ENCODE measurements at regions not wholly inside any gene's neighbourhood (a gene's known extent, or its start where the extent isn't known, plus 50 kb on each side); places are given as distances from the start of the nearest gene placed in this dataset.

GRCh38 chr2:64326578-64327050 lies 127.3 kb upstream of the LGALSL start:
- ChIA-PET POLR2A (interaction anchor here (0.6 to 3.8 kb wide), 8 partner anchors 103 to 927 kb away, joined by 3 to 30 read pairs (median 5); no protein-coding TSS in a partner anchor), CTCF (interaction anchor here (0.6 to 11.9 kb wide), 28 partner anchors 8 to 776 kb away, joined by 3 to 612 read pairs (median 8); partner anchors contain the start of gene AFTPH)
- no peak overlapping the region for H2AFZ ChIP-seq (ENCODE audit: insufficient read depth, low read depth, low read length, poor library complexity, severe bottlenecking)
- 85% methylated on average over 8 of the region's 14 CpGs for WGBS (ENCODE audit: insufficient coverage)
- DNase-seq (no peak), ATAC-seq (ENCODE audit: low read depth) (no peak)
- H3K4me3 Mint-ChIP-seq = peak overlapping the region; percentile 82
- no peaks in the 10 kb centered on the region for H3K36me3 ChIP-seq (replicated peaks in 1 of 2; ENCODE audit: control extremely low read depth in 1 of 2, control insufficient read depth in 1 of 2, extremely low read depth in 1 of 2, insufficient read depth in 2 of 2, low read length in 1 of 2)
- H3K9me3 ChIP-seq (ENCODE audit: control extremely low read depth in 1 of 3, control insufficient read depth in 2 of 3, insufficient read depth in 1 of 3, low read length in 2 of 3) = no peaks in the 10 kb centered on the region
- H3K79me2 ChIP-seq (ENCODE audit: control insufficient read depth, insufficient read depth, low read length) = no peaks in the 10 kb centered on the region
- peaks cover 5% of the 10 kb centered on the region for H3K27me3 Mint-ChIP-seq
- no peaks in the 10 kb centered on the region for H3K9me3 Mint-ChIP-seq (ENCODE audit: insufficient read depth)
- no peak overlapping the region for H3K27ac ChIP-seq (ENCODE audit: low read length in 2 of 2)
- H3K4me1 ChIP-seq (ENCODE audit: control insufficient read depth in 2 of 2, insufficient read depth in 2 of 2, low read length in 2 of 2) = peaks cover 26 to 39% of the 10 kb centered on the region in 2 donors
- no peaks in the 10 kb centered on the region for H3K27me3 ChIP-seq (replicated peaks in 1 of 4; ENCODE audit: control extremely low read depth in 1 of 4, control insufficient read depth in 3 of 4, insufficient read depth in 4 of 4, low read length in 3 of 4)
- H3K4me3 ChIP-seq (ENCODE audit: control extremely low read depth in 1 of 5, extremely low read depth in 1 of 5, insufficient read depth in 1 of 5, low read depth in 2 of 5, low read length in 4 of 5) = no peak overlapping the region
- H3K4me2 ChIP-seq (replicated peaks; ENCODE audit: low read depth, low read length, poor library complexity, severe bottlenecking) = peak overlapping the region; percentile 41
- no peaks in the 10 kb centered on the region for H4K20me1 ChIP-seq (ENCODE audit: control insufficient read depth, insufficient read depth, low read length, poor library complexity, severe bottlenecking)
- TF ChIP-seq EZH2 (IDR thresholded peaks at IDR 0.05; ENCODE audit: borderline replicate concordance, insufficient read depth, low read depth, low read length, poor library complexity, severe bottlenecking) (no peak), CTCF (IDR thresholded peaks at IDR 0.05) (no peak)
- no peak overlapping the region for H3K9ac ChIP-seq (ENCODE audit: low read length)
- intact Hi-C loops (cut with micrococcal nuclease) = loop anchor here (1.0 to 5.0 kb wide), 6 partner anchors 64 to 634 kb away; no protein-coding TSS in a partner anchor
- peak overlapping the region; percentile 94 for H3K27ac Mint-ChIP-seq
- H3K4me1 Mint-ChIP-seq = peaks cover 44% of the 10 kb centered on the region

- POLR2A ChIA-PET = interaction anchor here (0.5 to 3.8 kb wide), 11 partner anchors 24 to 277 kb away, joined by 3 to 30 read pairs (median 4); no protein-coding TSS in a partner anchor
- peak overlapping the region; percentile 83 for H3K27ac Mint-ChIP-seq
- H4K20me1 ChIP-seq (ENCODE audit: control insufficient read depth, insufficient read depth, low read length, poor library complexity, severe bottlenecking) = no peaks in the 10 kb centered on the region
- peak overlapping the region; percentile 71 for H3K4me3 Mint-ChIP-seq
- TF ChIP-seq CTCF (IDR thresholded peaks at IDR 0.05) (no peak), EZH2 (IDR thresholded peaks at IDR 0.05; ENCODE audit: borderline replicate concordance, insufficient read depth, low read depth, low read length, poor library complexity, severe bottlenecking) (no peak)
- H3K9me3 Mint-ChIP-seq (ENCODE audit: insufficient read depth) = no peaks in the 10 kb centered on the region
- no peaks in the 10 kb centered on the region for H3K79me2 ChIP-seq (ENCODE audit: control insufficient read depth, insufficient read depth, low read length)
- no peaks in the 10 kb centered on the region for H3K27me3 ChIP-seq (replicated peaks in 1 of 4; ENCODE audit: control extremely low read depth in 1 of 4, control insufficient read depth in 3 of 4, insufficient read depth in 4 of 4, low read length in 3 of 4)
- H3K9ac ChIP-seq (ENCODE audit: low read length) = peak overlapping the region; percentile 38
- no peak for ATAC-seq (ENCODE audit: low read depth)
- H3K27me3 Mint-ChIP-seq = peaks cover 3% of the 10 kb centered on the region
- peaks cover 26 to 39% of the 10 kb centered on the region in 2 donors for H3K4me1 ChIP-seq (ENCODE audit: control insufficient read depth in 2 of 2, insufficient read depth in 2 of 2, low read length in 2 of 2)
- H3K4me2 ChIP-seq (replicated peaks; ENCODE audit: low read depth, low read length, poor library complexity, severe bottlenecking) = peak overlapping the region; percentile 78
- intact Hi-C loops (cut with micrococcal nuclease) = loop anchor here (2.0 to 5.0 kb wide), 5 partner anchors 65 to 635 kb away; no protein-coding TSS in a partner anchor
- no peaks in the 10 kb centered on the region for H3K36me3 ChIP-seq (replicated peaks in 1 of 2; ENCODE audit: control extremely low read depth in 1 of 2, control insufficient read depth in 1 of 2, extremely low read depth in 1 of 2, insufficient read depth in 2 of 2, low read length in 1 of 2)
- H2AFZ ChIP-seq (ENCODE audit: insufficient read depth, low read depth, low read length, poor library complexity, severe bottlenecking) = peak overlapping the region; percentile 79
- no peak overlapping the region for H3K4me3 ChIP-seq (ENCODE audit: control extremely low read depth in 1 of 5, extremely low read depth in 1 of 5, insufficient read depth in 1 of 5, low read depth in 2 of 5, low read length in 4 of 5)
- WGBS (ENCODE audit: insufficient coverage) = 92% methylated on average over 5 of the region's 5 CpGs
- CTCF ChIA-PET = interaction anchor here (0.6 to 11.9 kb wide), 51 partner anchors 9 to 775 kb away, joined by 3 to 612 read pairs (median 6); partner anchors contain the start of gene AFTPH
- H3K27ac ChIP-seq (ENCODE audit: low read length in 2 of 2) = no peak overlapping the region
- H3K9me3 ChIP-seq (ENCODE audit: control extremely low read depth in 1 of 3, control insufficient read depth in 2 of 3, insufficient read depth in 1 of 3, low read length in 2 of 3) = no peaks in the 10 kb centered on the region
- no peak for DNase-seq
- H3K4me1 Mint-ChIP-seq = peaks cover 44% of the 10 kb centered on the region
These were observed 126.8 kb upstream of the LGALSL start for GRCh38 chr2:64327129-64327509.

Data from B cell (primary cell).